ENCODE measurements at regions not wholly inside any gene's neighbourhood (a gene's known extent, or its start where the extent isn't known, plus 50 kb on each side); places are given as distances from the start of the nearest gene placed in this dataset.
"Not testable (repeated sequence)": the region's sequence is repeated elsewhere in the genome, so short reads cannot be mapped to it uniquely, and the experiment has no call there.

- Histone ChIP-seq H3K9me3 (replicated peaks; ENCODE audit: low read length) (no peaks in the 10 kb centered on the region), H3K4me1 (ENCODE audit: control insufficient read depth, insufficient read depth, low read length) (peaks cover 53% of the 10 kb centered on the region), H3K36me3 (ENCODE audit: insufficient read depth, low read length) (peaks cover 27% of the 10 kb centered on the region), H3K4me3 (ENCODE audit: low read length) (peak overlapping the region; percentile 83), H3K9ac (ENCODE audit: low read depth, low read length) (peak overlapping the region; percentile 93), H3K4me2 (ENCODE audit: low read length) (peak overlapping the region; percentile 79), H3K27me3 (ENCODE audit: control insufficient read depth, insufficient read depth, low read length) (no peaks in the 10 kb centered on the region)
These were observed 85.7 kb downstream of the PTPDC1 start for GRCh38 chr9:94169968-94170367.

GRCh38 chr9:94173632-94174031, 85.5 kb upstream of the ZNF169 start:
- peak overlapping the region; percentile 23 for H3K4me3 ChIP-seq (ENCODE audit: low read length)
- peak overlapping the region; percentile 67 for H3K4me2 ChIP-seq (ENCODE audit: low read length)
- no peaks in the 10 kb centered on the region for H3K9me3 ChIP-seq (replicated peaks; ENCODE audit: low read length)
- H3K9ac ChIP-seq (ENCODE audit: low read depth, low read length): no peak overlapping the region
- peaks cover 71% of the 10 kb centered on the region for H3K4me1 ChIP-seq (ENCODE audit: control insufficient read depth, insufficient read depth, low read length)
- no peaks in the 10 kb centered on the region for H3K27me3 ChIP-seq (ENCODE audit: control insufficient read depth, insufficient read depth, low read length)
- peaks cover 47% of the 10 kb centered on the region for H3K36me3 ChIP-seq (ENCODE audit: insufficient read depth, low read length)

- Histone ChIP-seq H3K4me2 (ENCODE audit: low read length) (peak overlapping the region; percentile 67), H3K9ac (ENCODE audit: low read depth, low read length) (no peak overlapping the region), H3K9me3 (replicated peaks; ENCODE audit: low read length) (no peaks in the 10 kb centered on the region), H3K36me3 (ENCODE audit: insufficient read depth, low read length) (peaks cover 48% of the 10 kb centered on the region), H3K4me1 (ENCODE audit: control insufficient read depth, insufficient read depth, low read length) (peaks cover 67% of the 10 kb centered on the region), H3K4me3 (ENCODE audit: low read length) (peak overlapping the region; percentile 23), H3K27me3 (ENCODE audit: control insufficient read depth, insufficient read depth, low read length) (no peaks in the 10 kb centered on the region)
These were observed 84.9 kb upstream of the ZNF169 start for GRCh38 chr9:94174164-94174563.

- Histone ChIP-seq H3K4me1 (ENCODE audit: control insufficient read depth, insufficient read depth, low read length) (peaks cover 60% of the 10 kb centered on the region), H3K4me3 (ENCODE audit: low read length) (no peak overlapping the region)
These were observed 83.4 kb upstream of the ZNF169 start for GRCh38 chr9:94175669-94176068.

GRCh38 chr9:94176608-94177007, 82.5 kb upstream of the ZNF169 start:
- Histone ChIP-seq H3K27me3 (ENCODE audit: control insufficient read depth, insufficient read depth, low read length) (no peaks in the 10 kb centered on the region), H3K9me3 (replicated peaks; ENCODE audit: low read length) (no peaks in the 10 kb centered on the region), H3K9ac (ENCODE audit: low read depth, low read length) (no peak overlapping the region), H3K4me1 (ENCODE audit: control insufficient read depth, insufficient read depth, low read length) (peaks cover 54% of the 10 kb centered on the region), H3K4me2 (ENCODE audit: low read length) (no peak overlapping the region), H3K4me3 (ENCODE audit: low read length) (no peak overlapping the region), H3K36me3 (ENCODE audit: insufficient read depth, low read length) (peaks cover 65% of the 10 kb centered on the region)

More at GRCh38 chr9:94175669-94176068, 83.4 kb upstream of the ZNF169 start:
- H3K9ac ChIP-seq (ENCODE audit: low read depth, low read length): no peak overlapping the region
- peaks cover 57% of the 10 kb centered on the region for H3K36me3 ChIP-seq (ENCODE audit: insufficient read depth, low read length)
- H3K27me3 ChIP-seq (ENCODE audit: control insufficient read depth, insufficient read depth, low read length): no peaks in the 10 kb centered on the region
- peak overlapping the region; percentile 67 for H3K4me2 ChIP-seq (ENCODE audit: low read length)
- no peaks in the 10 kb centered on the region for H3K9me3 ChIP-seq (replicated peaks; ENCODE audit: low read length)

- peaks cover 75% of the 10 kb centered on the region for H3K36me3 ChIP-seq (ENCODE audit: insufficient read depth, low read length)
These were observed 80.2 kb upstream of the ZNF169 start for GRCh38 chr9:94178927-94179326.

GRCh38 chr9:94181408-94182181, 77.5 kb upstream of the ZNF169 start:
- peaks cover 5% of the 10 kb centered on the region for H3K4me1 ChIP-seq (ENCODE audit: control insufficient read depth, insufficient read depth, low read length)
- no peak overlapping the region for H3K4me3 ChIP-seq (ENCODE audit: low read length)
- H3K9me3 ChIP-seq (replicated peaks; ENCODE audit: low read length): no peaks in the 10 kb centered on the region
- no peak overlapping the region for H3K9ac ChIP-seq (ENCODE audit: low read depth, low read length)
- peaks cover 58% of the 10 kb centered on the region for H3K36me3 ChIP-seq (ENCODE audit: insufficient read depth, low read length)
- no peaks in the 10 kb centered on the region for H3K27me3 ChIP-seq (ENCODE audit: control insufficient read depth, insufficient read depth, low read length)
- no peak overlapping the region for H3K4me2 ChIP-seq (ENCODE audit: low read length)

More at GRCh38 chr9:94178927-94179326, 80.2 kb upstream of the ZNF169 start:
- no peak overlapping the region for H3K9ac ChIP-seq (ENCODE audit: low read depth, low read length)
- H3K4me3 ChIP-seq (ENCODE audit: low read length): no peak overlapping the region
- H3K9me3 ChIP-seq (replicated peaks; ENCODE audit: low read length): no peaks in the 10 kb centered on the region
- H3K4me2 ChIP-seq (ENCODE audit: low read length): no peak overlapping the region
- H3K27me3 ChIP-seq (ENCODE audit: control insufficient read depth, insufficient read depth, low read length): no peaks in the 10 kb centered on the region
- peaks cover 31% of the 10 kb centered on the region for H3K4me1 ChIP-seq (ENCODE audit: control insufficient read depth, insufficient read depth, low read length)

- Histone ChIP-seq H3K27me3 (ENCODE audit: control insufficient read depth, insufficient read depth, low read length) (no peaks in the 10 kb centered on the region), H3K36me3 (ENCODE audit: insufficient read depth, low read length) (peaks cover 58% of the 10 kb centered on the region), H3K9me3 (replicated peaks; ENCODE audit: low read length) (no peaks in the 10 kb centered on the region), H3K4me2 (ENCODE audit: low read length) (no peak overlapping the region), H3K4me3 (ENCODE audit: low read length) (no peak overlapping the region), H3K9ac (ENCODE audit: low read depth, low read length) (no peak overlapping the region), H3K4me1 (ENCODE audit: control insufficient read depth, insufficient read depth, low read length) (no peaks in the 10 kb centered on the region)
These were observed 76.6 kb upstream of the ZNF169 start for GRCh38 chr9:94182532-94182931.

GRCh38 chr9:94183240-94183999, 75.7 kb upstream of the ZNF169 start:
- Histone ChIP-seq H3K36me3 (ENCODE audit: insufficient read depth, low read length) (peaks cover 63% of the 10 kb centered on the region), H3K4me3 (ENCODE audit: low read length) (no peak overlapping the region), H3K4me1 (ENCODE audit: control insufficient read depth, insufficient read depth, low read length) (no peaks in the 10 kb centered on the region), H3K27me3 (ENCODE audit: control insufficient read depth, insufficient read depth, low read length) (no peaks in the 10 kb centered on the region), H3K9ac (ENCODE audit: low read depth, low read length) (no peak overlapping the region), H3K4me2 (ENCODE audit: low read length) (no peak overlapping the region), H3K9me3 (replicated peaks; ENCODE audit: low read length) (no peaks in the 10 kb centered on the region)

- Histone ChIP-seq H3K4me1 (ENCODE audit: control insufficient read depth, insufficient read depth, low read length) (no peaks in the 10 kb centered on the region), H3K4me3 (ENCODE audit: low read length) (no peak overlapping the region), H3K4me2 (ENCODE audit: low read length) (no peak overlapping the region), H3K9ac (ENCODE audit: low read depth, low read length) (no peak overlapping the region), H3K9me3 (replicated peaks; ENCODE audit: low read length) (no peaks in the 10 kb centered on the region), H3K27me3 (ENCODE audit: control insufficient read depth, insufficient read depth, low read length) (no peaks in the 10 kb centered on the region), H3K36me3 (ENCODE audit: insufficient read depth, low read length) (peaks cover 37% of the 10 kb centered on the region)
These were observed 70.9 kb upstream of the ZNF169 start for GRCh38 chr9:94188246-94188645.

- H3K36me3 ChIP-seq (ENCODE audit: insufficient read depth, low read length): peaks cover 43% of the 10 kb centered on the region
- not testable (repeated sequence) for H3K9ac ChIP-seq (ENCODE audit: low read depth, low read length); H3K4me1 ChIP-seq (ENCODE audit: control insufficient read depth, insufficient read depth, low read length)
These were observed 67.4 kb upstream of the ZNF169 start for GRCh38 chr9:94191706-94192105.

More at GRCh38 chr9:94191706-94192105, 67.4 kb upstream of the ZNF169 start:
- H3K27me3 ChIP-seq (ENCODE audit: control insufficient read depth, insufficient read depth, low read length); H3K4me3 ChIP-seq (ENCODE audit: low read length); H3K4me2 ChIP-seq (ENCODE audit: low read length); H3K9me3 ChIP-seq (replicated peaks; ENCODE audit: low read length): not testable (repeated sequence)

Data from skeletal muscle satellite cell (primary cell).